Esophagus squamous epithelium (tissue), 5 donors: ENCODE measurements at regions not wholly inside any gene's neighbourhood (a gene's known extent, or its start where the extent isn't known, plus 50 kb on each side); places are given as distances from the start of the nearest gene placed in this dataset.

Source experiments
- DNase-seq: peaks from one replicate; lab custom pipeline; 2025; lab: John Stamatoyannopoulos, UW
- H3K27ac ChIP-seq, 4 donors: fragments of 200-600 bp; sonication (generic); one replicate each; pipeline ENCODE4 v1.5.1; 2016 to 2019; ENCODE audit warnings: mild to moderate bottlenecking in 1 of 4
- H3K27me3 ChIP-seq, 4 donors: fragments of 200-600 bp; sonication (generic); 1 replicate in 3 of 4; 2 replicates in 1 of 4; pipeline versions ENCODE4 v1.5.1 to v1.6.0; 2017 to 2021; ENCODE audit warnings: antibody characterized with exemption in 1 of 4
- H3K36me3 ChIP-seq, 3 donors: fragments of 200-600 bp; sonication (generic); one replicate each; pipeline ENCODE4 v1.5.1; 2016 to 2019
- H3K4me1 ChIP-seq, 3 donors: fragments of 200-600 bp; sonication (generic); one replicate each; pipeline ENCODE4 v1.5.1; 2017 to 2019
- H3K4me3 ChIP-seq, 4 donors: fragments of 200-600 bp; sonication (generic); 1 replicate in 3 of 4; 2 replicates in 1 of 4; pipeline ENCODE4 v1.5.1; 2016 to 2019; ENCODE audit warnings: mild to moderate bottlenecking in 2 of 4, moderate library complexity in 1 of 4
- H3K9me3 ChIP-seq, 3 donors: fragments of 200-600 bp; sonication (generic); one replicate each; pipeline ENCODE4 v1.5.1; 2016 to 2019
- CTCF ChIP-seq, 6 experiments: fragments of 450-650 bp in 4 of 6; fragments of 200-600 bp in 2 of 6; sonication (generic) in 2 of 6; IDR thresholded peaks; one replicate each; pipeline ENCODE4 v1.5.1; 2016 to 2019; ENCODE audit warnings: antibody characterized with exemption in 6 of 6, mild to moderate bottlenecking in 4 of 6, moderate library complexity in 4 of 6
- POLR2A ChIP-seq, 4 donors: fragments of 450-650 bp; IDR thresholded peaks; one replicate each; pipeline ENCODE4 v1.6.1; 2017; ENCODE audit warnings: antibody characterized with exemption in 4 of 4, mild to moderate bottlenecking in 4 of 4, moderate library complexity in 3 of 4
- WGBS, 2 donors: methylation state at CpG; one replicate each; pipeline ENCODE4 v1.1.5; 2018; 5-methylcytosine and 5-hydroxymethylcytosine counted together
- intact Hi-C: fragments of 100-400 bp; cut with DNase I; formaldehyde crosslinking; loops from one replicate; pipeline ENCODE4 v1.15.0; 2022
- donor health status: DM: yes; HTN: yes; CAD: no.

- DNase-seq, result no peak
Measured at GRCh38 chr10:113452146-113452845, 100.6 kb upstream of the HABP2 start.

DNA sequence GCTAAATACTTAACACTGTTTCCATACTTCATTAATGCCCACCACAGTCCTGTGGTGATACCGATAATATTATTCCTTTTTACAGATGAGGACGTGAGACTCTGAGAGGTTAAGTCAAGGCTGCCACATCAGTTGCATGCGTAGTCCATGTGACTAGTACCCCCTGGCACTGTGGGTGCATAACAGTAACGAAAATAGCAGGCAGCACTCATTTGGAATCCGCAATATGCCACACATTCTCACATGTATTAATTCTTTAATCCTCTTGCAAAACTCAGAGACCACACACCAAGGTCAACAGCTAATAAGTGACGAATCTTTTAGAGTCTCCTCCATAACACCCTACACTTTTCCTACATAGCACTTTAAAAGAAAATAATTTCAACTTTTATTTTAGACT is 99.5 kb upstream of the HABP2 start:
- intact Hi-C loops, result no loop called here

More at GRCh38 chr10:113452146-113452845, 100.6 kb upstream of the HABP2 start:
- peaks cover 0 to 34% (median 0%) of the 10 kb centered on the region in 4 donors for H3K27me3 ChIP-seq
- TF ChIP-seq CTCF (IDR thresholded peaks at IDR 0.05) (no peak), POLR2A (IDR thresholded peaks at IDR 0.05) (no peak)
- H3K36me3 ChIP-seq, result no peaks in the 10 kb centered on the region
- H3K27ac ChIP-seq, result no peak overlapping the region
- 61 to 64% methylated on average over 5 of the region's 5 CpGs for WGBS, 2 donors
- intact Hi-C loops, result no loop called here
- H3K9me3 ChIP-seq, result no peaks in the 10 kb centered on the region
- no peak overlapping the region for H3K4me3 ChIP-seq
- H3K4me1 ChIP-seq, result peaks cover 0 to 7% (median 4%) of the 10 kb centered on the region in 3 donors

GRCh38 chr10:113454341-113455061 is 98.4 kb upstream of the HABP2 start:
- H3K4me1 ChIP-seq, result peaks cover 0 to 7% (median 4%) of the 10 kb centered on the region in 3 donors

More for the DNA sequence above, 99.5 kb upstream of the HABP2 start:
- no peaks in the 10 kb centered on the region for H3K36me3 ChIP-seq
- peaks cover 0 to 29% (median 0%) of the 10 kb centered on the region in 4 donors for H3K27me3 ChIP-seq
- no peaks in the 10 kb centered on the region for H3K9me3 ChIP-seq
- peaks cover 0 to 7% (median 4%) of the 10 kb centered on the region in 3 donors for H3K4me1 ChIP-seq
- no peak for DNase-seq
- H3K4me3 ChIP-seq, result no peak overlapping the region
- 84% methylated on average over 6 of the region's 6 CpGs for WGBS, 2 donors
- no peak overlapping the region for H3K27ac ChIP-seq
- TF ChIP-seq CTCF (IDR thresholded peaks at IDR 0.05) (no peak), POLR2A (IDR thresholded peaks at IDR 0.05) (no peak)

GRCh38 chr10:113455947-113456346 is 96.9 kb upstream of the HABP2 start:
- Histone ChIP-seq H3K27me3 (peaks cover 0 to 16% (median 0%) of the 10 kb centered on the region in 4 donors), H3K4me1 (peaks cover 0 to 7% (median 4%) of the 10 kb centered on the region in 3 donors), H3K36me3 (no peaks in the 10 kb centered on the region), H3K27ac (no peak overlapping the region), H3K9me3 (no peaks in the 10 kb centered on the region), H3K4me3 (no peak overlapping the region)
- whole genome bisulfite sequencing, 2 donors, result 27 to 51% methylated on average over 3 of the region's 3 CpGs
- TF ChIP-seq POLR2A (IDR thresholded peaks at IDR 0.05) (no peak), CTCF (IDR thresholded peaks at IDR 0.05) (no peak)
- intact Hi-C loops, result no loop called here
- no peak for DNase-seq

More at GRCh38 chr10:113454341-113455061, 98.4 kb upstream of the HABP2 start:
- no peaks in the 10 kb centered on the region for H3K9me3 ChIP-seq
- peak overlapping the region in 1 of 4 donors; percentile 44 for H3K4me3 ChIP-seq
- intact Hi-C loops, result no loop called here
- DNase-seq, result no peak
- TF ChIP-seq CTCF (IDR thresholded peaks at IDR 0.05) (peak; percentile 11 to 61 (median 47)), POLR2A (IDR thresholded peaks at IDR 0.05) (no peak)
- peaks cover 0 to 22% (median 0%) of the 10 kb centered on the region in 4 donors for H3K27me3 ChIP-seq
- H3K27ac ChIP-seq, result no peak overlapping the region
- no peaks in the 10 kb centered on the region for H3K36me3 ChIP-seq
- WGBS, 2 donors, result 24 to 42% methylated on average over 2 to 5 of the region's 15 CpGs

DNA sequence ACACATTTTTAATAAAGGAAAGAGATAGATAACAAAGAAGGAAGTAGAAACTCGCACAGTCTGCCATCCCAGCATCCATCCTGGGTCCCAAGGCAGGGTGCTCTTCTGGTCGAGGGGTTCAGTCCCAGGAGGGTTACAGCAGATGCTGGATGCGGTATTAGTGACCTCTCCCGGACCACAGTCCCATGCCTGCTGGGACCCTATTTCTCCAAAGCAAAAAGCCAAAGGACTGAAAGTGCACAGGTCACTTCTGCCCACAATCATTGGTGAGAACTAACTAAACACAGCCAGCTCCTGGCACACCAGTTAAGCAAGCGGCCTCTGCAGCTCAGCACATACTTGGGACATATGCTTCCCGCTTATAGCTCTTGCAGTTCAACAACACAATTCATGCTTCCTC is 96.1 kb upstream of the HABP2 start:
- no peak for DNase-seq

More for the DNA sequence above, 96.1 kb upstream of the HABP2 start:
- H3K36me3 ChIP-seq, result no peaks in the 10 kb centered on the region
- intact Hi-C loops, result no loop called here
- H3K4me3 ChIP-seq, result no peak overlapping the region
- H3K4me1 ChIP-seq, result peaks cover 0 to 7% (median 4%) of the 10 kb centered on the region in 3 donors
- TF ChIP-seq CTCF (IDR thresholded peaks at IDR 0.05) (no peak), POLR2A (IDR thresholded peaks at IDR 0.05) (no peak)
- H3K27me3 ChIP-seq, result peaks cover 0 to 17% (median 0%) of the 10 kb centered on the region in 4 donors
- H3K27ac ChIP-seq, result no peak overlapping the region
- WGBS, 2 donors, result 78 to 89% methylated on average over 5 to 6 of the region's 6 CpGs
- no peaks in the 10 kb centered on the region for H3K9me3 ChIP-seq
